Activated naive CD4-positive, alpha-beta T cell treated with anti-CD3 and anti-CD28 coated beads, Interleukin-2, amount 50 U/mL, for 24 hours (primary cell): ENCODE measurements at regions not wholly inside any gene's neighbourhood (a gene's known extent, or its start where the extent isn't known, plus 50 kb on each side); places are given as distances from the start of the nearest gene placed in this dataset.

ENCODE experiments used
- H3K27ac Mint-ChIP-seq: one replicate; pipeline ENCODE4 v1.8.0; 2021; ENCODE audit warnings: mild to moderate bottlenecking, mixed read lengths
- H3K27me3 Mint-ChIP-seq: one replicate; pipeline ENCODE4 v1.8.0; 2021; ENCODE audit warnings: mixed read lengths
- H3K36me3 Mint-ChIP-seq: one replicate; pipeline ENCODE4 v1.8.0; 2021; ENCODE audit warnings: mixed read lengths
- H3K4me1 Mint-ChIP-seq: one replicate; pipeline ENCODE4 v1.8.0; 2021; ENCODE audit warnings: mixed read lengths
- H3K4me3 Mint-ChIP-seq: one replicate; pipeline ENCODE4 v1.8.0; 2021; ENCODE audit warnings: mild to moderate bottlenecking, mixed read lengths
- H3K9me3 Mint-ChIP-seq: one replicate; pipeline ENCODE4 v1.8.0; 2021; ENCODE audit warnings: mixed read lengths

- no peak overlapping the region for H3K27ac Mint-ChIP-seq
- no peaks in the 10 kb centered on the region for H3K27me3 Mint-ChIP-seq
- no peaks in the 10 kb centered on the region for H3K9me3 Mint-ChIP-seq
- H3K4me3 Mint-ChIP-seq = no peak overlapping the region
- no peaks in the 10 kb centered on the region for H3K36me3 Mint-ChIP-seq
- no peaks in the 10 kb centered on the region for H3K4me1 Mint-ChIP-seq
These were observed 194.1 kb upstream of the GRIK2 start for GRCh38 chr6:101199441-101199840.

GRCh38 chr6:101202867-101203374 lies 190.6 kb upstream of the GRIK2 start:
- Mint-ChIP-seq H3K36me3 (no peaks in the 10 kb centered on the region), H3K27ac (no peak overlapping the region), H3K4me3 (no peak overlapping the region), H3K27me3 (no peaks in the 10 kb centered on the region), H3K4me1 (no peaks in the 10 kb centered on the region), H3K9me3 (no peaks in the 10 kb centered on the region)

GRCh38 chr6:101203664-101204063 lies 189.8 kb upstream of the GRIK2 start:
- no peak overlapping the region for H3K27ac Mint-ChIP-seq
- no peaks in the 10 kb centered on the region for H3K9me3 Mint-ChIP-seq
- H3K27me3 Mint-ChIP-seq = no peaks in the 10 kb centered on the region
- no peaks in the 10 kb centered on the region for H3K4me1 Mint-ChIP-seq
- no peaks in the 10 kb centered on the region for H3K36me3 Mint-ChIP-seq
- H3K4me3 Mint-ChIP-seq = no peak overlapping the region

DNA sequence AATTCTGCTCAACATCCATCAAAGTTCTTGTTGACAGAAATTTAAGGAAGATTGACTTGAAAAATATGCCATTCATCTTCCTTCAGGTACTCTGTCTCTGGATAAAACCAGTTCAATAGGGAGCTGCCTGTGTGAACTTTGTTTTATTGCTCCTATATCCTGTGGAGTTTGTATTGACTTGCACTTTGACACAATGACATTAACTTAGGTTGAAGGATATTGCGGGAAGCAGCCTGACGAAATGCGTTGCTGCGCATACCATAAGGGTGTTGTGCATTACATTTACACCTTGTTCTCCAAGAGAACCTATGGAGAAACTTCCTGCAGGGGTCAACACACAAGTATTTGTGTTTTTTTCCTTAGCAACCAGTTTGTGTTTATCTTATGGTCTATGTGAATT lies 185.4 kb upstream of the GRIK2 start:
- no peak overlapping the region for H3K27ac Mint-ChIP-seq
- H3K9me3 Mint-ChIP-seq = no peaks in the 10 kb centered on the region
- no peaks in the 10 kb centered on the region for H3K36me3 Mint-ChIP-seq
- H3K27me3 Mint-ChIP-seq = no peaks in the 10 kb centered on the region
- no peak overlapping the region for H3K4me3 Mint-ChIP-seq
- H3K4me1 Mint-ChIP-seq = no peaks in the 10 kb centered on the region

DNA sequence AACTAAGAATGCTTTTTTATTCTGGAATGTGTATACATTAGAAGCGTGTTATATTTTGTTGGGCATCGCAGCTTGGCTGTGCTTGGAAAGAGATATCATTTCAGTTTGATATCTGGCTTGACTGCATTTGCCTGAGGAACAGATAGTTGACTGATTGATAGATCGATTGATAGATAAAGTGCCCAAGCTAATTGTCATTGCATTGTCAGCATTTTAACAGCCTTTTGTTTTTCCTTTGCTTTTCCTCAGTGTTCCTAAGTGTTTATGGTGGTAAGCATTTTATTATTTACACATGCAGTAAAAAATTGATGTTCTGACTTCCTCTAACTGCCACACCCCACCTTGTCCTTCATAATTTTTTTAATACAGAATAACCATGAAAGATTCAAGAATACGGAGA lies 180.9 kb upstream of the GRIK2 start:
- no peak overlapping the region for H3K4me3 Mint-ChIP-seq
- no peak overlapping the region for H3K27ac Mint-ChIP-seq
- no peaks in the 10 kb centered on the region for H3K27me3 Mint-ChIP-seq
- no peaks in the 10 kb centered on the region for H3K9me3 Mint-ChIP-seq
- no peaks in the 10 kb centered on the region for H3K4me1 Mint-ChIP-seq
- no peaks in the 10 kb centered on the region for H3K36me3 Mint-ChIP-seq

GRCh38 chr6:101222007-101222406 lies 171.5 kb upstream of the GRIK2 start:
- no peaks in the 10 kb centered on the region for H3K27me3 Mint-ChIP-seq
- no peaks in the 10 kb centered on the region for H3K4me1 Mint-ChIP-seq
- H3K9me3 Mint-ChIP-seq = no peaks in the 10 kb centered on the region
- no peak overlapping the region for H3K27ac Mint-ChIP-seq
- H3K36me3 Mint-ChIP-seq = no peaks in the 10 kb centered on the region
- H3K4me3 Mint-ChIP-seq = no peak overlapping the region

GRCh38 chr6:101224751-101225150 lies 168.8 kb upstream of the GRIK2 start:
- Mint-ChIP-seq H3K27me3 (no peaks in the 10 kb centered on the region), H3K27ac (no peak overlapping the region), H3K9me3 (no peaks in the 10 kb centered on the region), H3K4me3 (no peak overlapping the region), H3K36me3 (no peaks in the 10 kb centered on the region), H3K4me1 (no peaks in the 10 kb centered on the region)

DNA sequence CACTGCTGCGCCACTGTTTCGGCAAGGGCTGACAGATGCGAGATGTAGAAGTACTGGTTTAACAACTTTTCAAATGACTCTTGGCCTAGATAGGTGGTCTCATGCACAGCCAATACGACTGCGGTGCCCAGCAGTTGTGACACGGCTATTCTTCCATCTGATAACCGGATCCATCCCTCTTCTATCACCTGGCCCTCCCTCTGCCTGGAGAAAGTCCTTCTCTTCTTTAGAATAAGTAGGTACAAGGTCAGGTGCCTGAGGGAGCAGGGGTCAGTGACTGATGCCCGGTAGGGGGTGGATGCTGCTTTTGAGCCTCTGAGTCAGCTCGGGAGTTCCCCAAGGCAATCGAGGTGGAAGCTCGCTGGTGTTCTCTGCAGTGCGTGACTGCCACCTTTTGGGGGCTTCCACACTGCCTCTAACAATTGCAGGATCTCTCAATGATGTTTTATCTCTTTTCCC lies 166.8 kb upstream of the GRIK2 start:
- H3K4me3 Mint-ChIP-seq = no peak overlapping the region
- no peaks in the 10 kb centered on the region for H3K36me3 Mint-ChIP-seq
- H3K27me3 Mint-ChIP-seq = no peaks in the 10 kb centered on the region
- H3K27ac Mint-ChIP-seq = no peak overlapping the region
- H3K9me3 Mint-ChIP-seq = no peaks in the 10 kb centered on the region
- H3K4me1 Mint-ChIP-seq = no peaks in the 10 kb centered on the region

GRCh38 chr6:101230866-101231265 lies 162.6 kb upstream of the GRIK2 start:
- no peaks in the 10 kb centered on the region for H3K27me3 Mint-ChIP-seq

GRCh38 chr6:101231606-101232235 lies 161.8 kb upstream of the GRIK2 start:
- H3K9me3 Mint-ChIP-seq = no peaks in the 10 kb centered on the region
- H3K4me1 Mint-ChIP-seq = no peaks in the 10 kb centered on the region
- no peaks in the 10 kb centered on the region for H3K27me3 Mint-ChIP-seq
- no peak overlapping the region for H3K27ac Mint-ChIP-seq
- H3K36me3 Mint-ChIP-seq = no peaks in the 10 kb centered on the region
- no peak overlapping the region for H3K4me3 Mint-ChIP-seq

More at GRCh38 chr6:101230866-101231265, 162.6 kb upstream of the GRIK2 start:
- Mint-ChIP-seq H3K9me3 (no peaks in the 10 kb centered on the region), H3K36me3 (no peaks in the 10 kb centered on the region), H3K4me3 (no peak overlapping the region), H3K27ac (no peak overlapping the region), H3K4me1 (no peaks in the 10 kb centered on the region)

DNA sequence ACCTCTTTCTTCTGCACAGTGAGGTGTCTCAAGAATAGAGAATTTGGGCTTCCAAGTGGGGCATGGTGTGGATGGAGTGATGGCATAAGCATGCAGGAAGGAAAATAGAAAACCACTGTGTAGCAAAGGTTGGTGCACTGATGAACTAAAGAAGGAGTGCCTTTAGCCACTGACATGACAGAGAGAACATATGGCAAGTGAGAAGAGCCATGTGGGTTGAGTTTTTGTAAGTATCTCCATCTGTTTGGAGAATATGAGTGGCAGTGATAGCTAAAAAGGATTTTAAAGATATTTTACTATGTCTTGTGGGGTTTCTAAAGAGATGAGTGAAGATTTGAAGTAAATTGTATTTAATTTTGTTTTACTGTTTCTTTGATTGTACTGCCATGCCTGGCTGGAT lies 160.5 kb upstream of the GRIK2 start:
- no peaks in the 10 kb centered on the region for H3K4me1 Mint-ChIP-seq
- H3K27me3 Mint-ChIP-seq = no peaks in the 10 kb centered on the region
- H3K36me3 Mint-ChIP-seq = no peaks in the 10 kb centered on the region
- no peak overlapping the region for H3K4me3 Mint-ChIP-seq
- no peaks in the 10 kb centered on the region for H3K9me3 Mint-ChIP-seq
- H3K27ac Mint-ChIP-seq = no peak overlapping the region

DNA sequence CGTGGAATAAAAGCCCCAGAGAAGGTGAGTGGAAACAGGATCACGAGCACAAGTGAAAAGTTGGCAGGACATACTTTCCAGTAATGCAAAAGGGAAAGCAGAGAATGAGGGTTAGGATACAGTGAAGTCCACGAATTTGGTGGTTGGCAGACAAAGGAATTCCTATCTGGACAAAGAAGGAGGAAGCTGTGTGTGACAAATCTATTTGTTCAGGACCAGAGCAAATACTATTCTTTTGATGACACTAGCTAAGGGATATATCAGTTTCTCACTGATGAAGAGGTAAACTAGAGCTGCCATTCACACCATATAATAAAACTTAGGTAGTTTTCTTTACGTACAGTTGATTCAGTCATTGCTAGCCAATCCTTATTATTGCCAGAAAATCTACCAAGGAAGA lies 156.8 kb upstream of the GRIK2 start:
- Mint-ChIP-seq H3K4me1 (no peaks in the 10 kb centered on the region), H3K4me3 (no peak overlapping the region)

DNA sequence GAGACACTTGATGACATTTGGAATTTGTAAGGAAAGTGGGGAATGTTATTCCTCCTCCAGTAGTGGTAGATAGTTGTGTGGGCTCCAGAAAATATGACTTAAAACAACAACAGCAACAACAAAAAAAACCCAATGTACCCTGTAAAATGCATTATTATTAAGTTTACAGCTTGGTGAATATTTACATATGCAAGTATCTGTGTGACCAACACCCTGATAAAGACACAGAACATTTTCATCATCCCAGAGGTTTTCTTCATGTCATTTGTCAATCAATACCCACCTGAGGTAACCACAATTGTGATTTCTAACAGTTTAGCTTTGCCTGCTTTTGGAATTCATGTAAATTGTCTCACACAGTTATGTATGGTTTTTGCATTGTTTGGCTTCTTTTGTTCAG lies 152.1 kb upstream of the GRIK2 start:
- no peaks in the 10 kb centered on the region for H3K9me3 Mint-ChIP-seq
- H3K27ac Mint-ChIP-seq = no peak overlapping the region
- no peaks in the 10 kb centered on the region for H3K36me3 Mint-ChIP-seq
- no peak overlapping the region for H3K4me3 Mint-ChIP-seq
- no peaks in the 10 kb centered on the region for H3K4me1 Mint-ChIP-seq
- H3K27me3 Mint-ChIP-seq = no peaks in the 10 kb centered on the region

More for the DNA sequence above, 156.8 kb upstream of the GRIK2 start:
- Mint-ChIP-seq H3K27me3 (no peaks in the 10 kb centered on the region), H3K9me3 (no peaks in the 10 kb centered on the region), H3K36me3 (no peaks in the 10 kb centered on the region), H3K27ac (no peak overlapping the region)

DNA sequence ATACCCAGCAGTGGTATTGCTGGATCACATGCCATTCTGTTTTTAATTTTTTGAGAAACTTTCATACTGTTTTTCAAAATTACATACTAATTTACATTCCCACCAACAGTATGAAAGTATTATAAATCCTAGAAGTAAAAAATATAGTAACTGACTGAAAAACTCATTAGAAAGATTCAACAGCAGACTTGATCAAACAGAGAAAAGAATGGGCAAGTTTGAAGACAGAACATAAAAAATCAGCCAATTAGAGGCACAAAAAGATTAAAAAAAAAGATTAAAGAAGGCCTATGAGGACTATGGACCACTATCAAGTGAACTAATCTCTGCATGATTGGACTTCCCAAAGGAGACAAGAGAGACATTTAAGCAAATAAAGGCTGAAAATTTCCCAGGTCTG lies 144.0 kb upstream of the GRIK2 start:
- Mint-ChIP-seq H3K4me1 (no peaks in the 10 kb centered on the region), H3K27me3 (no peaks in the 10 kb centered on the region), H3K4me3 (no peak overlapping the region), H3K9me3 (peaks cover 10% of the 10 kb centered on the region), H3K36me3 (peaks cover 4% of the 10 kb centered on the region), H3K27ac (no peak overlapping the region)

DNA sequence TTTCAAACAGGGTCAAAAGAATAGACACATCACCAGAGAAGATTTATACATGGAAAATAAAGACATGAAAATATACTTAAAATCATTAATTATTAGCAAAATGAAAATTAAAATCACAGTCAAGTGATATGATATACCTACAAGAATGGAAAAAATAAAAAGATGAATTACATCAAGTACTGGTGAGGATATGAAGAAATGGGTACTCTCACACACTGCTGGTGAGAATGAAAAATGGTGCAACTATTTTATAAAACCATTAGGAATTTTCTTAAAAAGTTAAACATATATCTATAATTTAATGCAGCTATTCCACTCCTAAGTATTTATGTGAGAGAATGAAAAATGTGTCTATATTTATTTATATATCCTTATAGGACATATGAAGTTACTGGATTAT lies 136.3 kb upstream of the GRIK2 start:
- Mint-ChIP-seq H3K27me3 (no peaks in the 10 kb centered on the region), H3K4me3 (no peak overlapping the region), H3K4me1 (no peaks in the 10 kb centered on the region), H3K27ac (no peak overlapping the region), H3K36me3 (peaks cover 3% of the 10 kb centered on the region), H3K9me3 (peaks cover 11% of the 10 kb centered on the region)

DNA sequence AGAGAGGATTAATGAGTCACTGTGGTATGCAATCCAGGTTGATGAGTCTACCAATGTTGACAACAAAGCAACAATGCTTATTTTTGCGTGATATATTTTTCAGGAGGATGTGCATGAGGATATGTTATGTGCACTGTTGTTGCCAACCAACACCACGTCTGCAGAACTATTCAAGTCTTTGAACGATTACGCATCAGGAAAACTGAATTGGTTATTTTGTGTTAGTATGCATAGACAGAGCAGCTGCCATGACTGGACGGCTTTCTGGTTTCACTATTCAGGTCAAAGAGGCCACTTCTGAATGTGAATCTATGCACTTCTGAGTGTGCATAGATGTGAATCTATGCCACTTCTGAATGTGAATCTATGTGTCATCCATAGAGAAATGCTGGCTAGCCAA lies 134.0 kb upstream of the GRIK2 start:
- Mint-ChIP-seq H3K9me3 (peaks cover 11% of the 10 kb centered on the region), H3K27me3 (no peaks in the 10 kb centered on the region), H3K36me3 (peaks cover 3% of the 10 kb centered on the region), H3K4me1 (no peaks in the 10 kb centered on the region), H3K4me3 (no peak overlapping the region), H3K27ac (no peak overlapping the region)

- Mint-ChIP-seq H3K9me3 (peaks cover 12% of the 10 kb centered on the region), H3K27me3 (no peaks in the 10 kb centered on the region), H3K4me3 (no peak overlapping the region), H3K4me1 (peaks cover 22% of the 10 kb centered on the region), H3K27ac (no peak overlapping the region), H3K36me3 (no peaks in the 10 kb centered on the region)
These were observed 129.9 kb upstream of the GRIK2 start for GRCh38 chr6:101263596-101263995.
